ENCODE measurements at regions not wholly inside any gene's neighbourhood (a gene's known extent, or its start where the extent isn't known, plus 50 kb on each side); places are given as distances from the start of the nearest gene placed in this dataset.

GRCh38 chr13:61706899-61707298 lies 291.2 kb upstream of the PCDH20 start:
- Histone ChIP-seq H3K4me1 (ENCODE audit: control insufficient read depth, low read depth, low read length) (no peaks in the 10 kb centered on the region), H3K79me1 (ENCODE audit: low read length) (no peaks in the 10 kb centered on the region), H3K4me3 (ENCODE audit: low read length) (no peak overlapping the region), H3K4ac (ENCODE audit: low read depth, low read length) (no peak overlapping the region), H3K79me2 (ENCODE audit: control insufficient read depth, insufficient read depth, low read length) (no peaks in the 10 kb centered on the region), H3K36me3 (ENCODE audit: control insufficient read depth, insufficient read depth, low read length) (no peaks in the 10 kb centered on the region), H3K27ac (ENCODE audit: low read depth, low read length) (no peak overlapping the region), H3K23ac (ENCODE audit: low read length) (no peak overlapping the region), H2BK5ac (ENCODE audit: low read length) (no peak overlapping the region), H2BK15ac (replicated peaks; ENCODE audit: low read depth) (no peak overlapping the region), H3K9ac (ENCODE audit: low read length) (no peak overlapping the region), H3K27me3 (ENCODE audit: insufficient read depth, low read length, poor library complexity) (no peaks in the 10 kb centered on the region), H2AK5ac (ENCODE audit: low read length) (no peak overlapping the region), H3K18ac (ENCODE audit: low read length) (no peak overlapping the region), H4K8ac (ENCODE audit: low read depth, low read length) (no peak overlapping the region), H2BK120ac (ENCODE audit: low read depth, low read length) (no peak overlapping the region), H3K56ac (ENCODE audit: low read length) (no peak overlapping the region), H3K4me2 (ENCODE audit: low read length) (no peak overlapping the region), H4K5ac (ENCODE audit: low read length) (no peak overlapping the region)
- no CpG with 5 or more reads among the region's 2 CpGs for WGBS (ENCODE audit: extremely low coverage, insufficient coverage, low lambda C conversion rate)
- no peak for DNase-seq

- Histone ChIP-seq H2BK120ac (ENCODE audit: low read depth, low read length) (no peak overlapping the region), H3K27me3 (ENCODE audit: insufficient read depth, low read length, poor library complexity) (no peaks in the 10 kb centered on the region), H3K4ac (ENCODE audit: low read depth, low read length) (no peak overlapping the region), H3K27ac (ENCODE audit: low read depth, low read length) (no peak overlapping the region), H3K79me2 (ENCODE audit: control insufficient read depth, insufficient read depth, low read length) (no peaks in the 10 kb centered on the region), H3K4me3 (ENCODE audit: low read length) (no peak overlapping the region), H3K36me3 (ENCODE audit: control insufficient read depth, insufficient read depth, low read length) (no peaks in the 10 kb centered on the region), H4K5ac (ENCODE audit: low read length) (no peak overlapping the region), H3K4me2 (ENCODE audit: low read length) (no peak overlapping the region), H4K8ac (ENCODE audit: low read depth, low read length) (no peak overlapping the region), H3K4me1 (ENCODE audit: control insufficient read depth, low read depth, low read length) (no peaks in the 10 kb centered on the region), H2BK5ac (ENCODE audit: low read length) (no peak overlapping the region), H3K9ac (ENCODE audit: low read length) (no peak overlapping the region), H3K18ac (ENCODE audit: low read length) (no peak overlapping the region), H3K23ac (ENCODE audit: low read length) (no peak overlapping the region), H2AK5ac (ENCODE audit: low read length) (no peak overlapping the region), H2BK15ac (replicated peaks; ENCODE audit: low read depth) (no peak overlapping the region), H3K79me1 (ENCODE audit: low read length) (no peaks in the 10 kb centered on the region), H3K56ac (ENCODE audit: low read length) (no peak overlapping the region)
- no CpG with 5 or more reads among the region's 2 CpGs for WGBS (ENCODE audit: extremely low coverage, insufficient coverage, low lambda C conversion rate)
- DNase-seq = no peak
Measured at GRCh38 chr13:61700620-61701019, 285.0 kb upstream of the PCDH20 start.

- no peaks in the 10 kb centered on the region for H3K27me3 ChIP-seq (ENCODE audit: insufficient read depth, low read length, poor library complexity)
- no peak overlapping the region for H3K4me2 ChIP-seq (ENCODE audit: low read length)
- H3K4ac ChIP-seq (ENCODE audit: low read depth, low read length) = no peak overlapping the region
- H3K79me1 ChIP-seq (ENCODE audit: low read length) = no peaks in the 10 kb centered on the region
- no CpG with 5 or more reads among the region's 4 CpGs for WGBS (ENCODE audit: extremely low coverage, insufficient coverage, low lambda C conversion rate)
- H3K56ac ChIP-seq (ENCODE audit: low read length) = no peak overlapping the region
- no peak overlapping the region for H3K23ac ChIP-seq (ENCODE audit: low read length)
- H4K5ac ChIP-seq (ENCODE audit: low read length) = no peak overlapping the region
- no peaks in the 10 kb centered on the region for H3K79me2 ChIP-seq (ENCODE audit: control insufficient read depth, insufficient read depth, low read length)
- H3K36me3 ChIP-seq (ENCODE audit: control insufficient read depth, insufficient read depth, low read length) = no peaks in the 10 kb centered on the region
- H3K9ac ChIP-seq (ENCODE audit: low read length) = no peak overlapping the region
- H2BK120ac ChIP-seq (ENCODE audit: low read depth, low read length) = no peak overlapping the region
- no peak overlapping the region for H3K18ac ChIP-seq (ENCODE audit: low read length)
- no peak overlapping the region for H2BK15ac ChIP-seq (replicated peaks; ENCODE audit: low read depth)
- H2BK5ac ChIP-seq (ENCODE audit: low read length) = no peak overlapping the region
- H4K8ac ChIP-seq (ENCODE audit: low read depth, low read length) = no peak overlapping the region
- no peaks in the 10 kb centered on the region for H3K4me1 ChIP-seq (ENCODE audit: control insufficient read depth, low read depth, low read length)
- H3K4me3 ChIP-seq (ENCODE audit: low read length) = no peak overlapping the region
- no peak for DNase-seq
- H3K27ac ChIP-seq (ENCODE audit: low read depth, low read length) = no peak overlapping the region
- H2AK5ac ChIP-seq (ENCODE audit: low read length) = no peak overlapping the region
Measured at GRCh38 chr13:61700181-61700580, 284.5 kb upstream of the PCDH20 start.

GRCh38 chr13:61696676-61697075 lies 281.0 kb upstream of the PCDH20 start:
- H2BK5ac ChIP-seq (ENCODE audit: low read length) = no peak overlapping the region
- no CpG with 5 or more reads among the region's 5 CpGs for WGBS (ENCODE audit: extremely low coverage, insufficient coverage, low lambda C conversion rate)
- no peak overlapping the region for H3K23ac ChIP-seq (ENCODE audit: low read length)

GRCh38 chr13:61695147-61695546 lies 279.5 kb upstream of the PCDH20 start:
- no peak overlapping the region for H3K9ac ChIP-seq (ENCODE audit: low read length)
- H3K27me3 ChIP-seq (ENCODE audit: insufficient read depth, low read length, poor library complexity) = no peaks in the 10 kb centered on the region
- H3K18ac ChIP-seq (ENCODE audit: low read length) = no peak overlapping the region
- H3K4me2 ChIP-seq (ENCODE audit: low read length) = no peak overlapping the region
- H3K36me3 ChIP-seq (ENCODE audit: control insufficient read depth, insufficient read depth, low read length) = no peaks in the 10 kb centered on the region
- no peak overlapping the region for H3K4me3 ChIP-seq (ENCODE audit: low read length)
- no peak overlapping the region for H4K5ac ChIP-seq (ENCODE audit: low read length)
- WGBS (ENCODE audit: extremely low coverage, insufficient coverage, low lambda C conversion rate) = no CpG with 5 or more reads among the region's 2 CpGs
- H3K4ac ChIP-seq (ENCODE audit: low read depth, low read length) = no peak overlapping the region
- H4K8ac ChIP-seq (ENCODE audit: low read depth, low read length) = no peak overlapping the region
- H3K79me2 ChIP-seq (ENCODE audit: control insufficient read depth, insufficient read depth, low read length) = no peaks in the 10 kb centered on the region
- H3K79me1 ChIP-seq (ENCODE audit: low read length) = no peaks in the 10 kb centered on the region
- DNase-seq = no peak
- no peak overlapping the region for H2BK15ac ChIP-seq (replicated peaks; ENCODE audit: low read depth)
- H2AK5ac ChIP-seq (ENCODE audit: low read length) = no peak overlapping the region
- no peak overlapping the region for H2BK120ac ChIP-seq (ENCODE audit: low read depth, low read length)
- H3K56ac ChIP-seq (ENCODE audit: low read length) = no peak overlapping the region
- H2BK5ac ChIP-seq (ENCODE audit: low read length) = no peak overlapping the region
- H3K23ac ChIP-seq (ENCODE audit: low read length) = no peak overlapping the region
- H3K4me1 ChIP-seq (ENCODE audit: control insufficient read depth, low read depth, low read length) = no peaks in the 10 kb centered on the region
- H3K27ac ChIP-seq (ENCODE audit: low read depth, low read length) = no peak overlapping the region

More at GRCh38 chr13:61696676-61697075, 281.0 kb upstream of the PCDH20 start:
- Histone ChIP-seq H2BK15ac (replicated peaks; ENCODE audit: low read depth) (no peak overlapping the region), H3K4me2 (ENCODE audit: low read length) (no peak overlapping the region), H2AK5ac (ENCODE audit: low read length) (no peak overlapping the region), H3K4me1 (ENCODE audit: control insufficient read depth, low read depth, low read length) (no peaks in the 10 kb centered on the region), H2BK120ac (ENCODE audit: low read depth, low read length) (no peak overlapping the region), H3K4me3 (ENCODE audit: low read length) (no peak overlapping the region), H3K4ac (ENCODE audit: low read depth, low read length) (no peak overlapping the region), H3K79me2 (ENCODE audit: control insufficient read depth, insufficient read depth, low read length) (no peaks in the 10 kb centered on the region), H3K27ac (ENCODE audit: low read depth, low read length) (no peak overlapping the region), H3K9ac (ENCODE audit: low read length) (no peak overlapping the region), H4K5ac (ENCODE audit: low read length) (no peak overlapping the region), H4K8ac (ENCODE audit: low read depth, low read length) (no peak overlapping the region), H3K18ac (ENCODE audit: low read length) (no peak overlapping the region), H3K27me3 (ENCODE audit: insufficient read depth, low read length, poor library complexity) (no peaks in the 10 kb centered on the region), H3K36me3 (ENCODE audit: control insufficient read depth, insufficient read depth, low read length) (no peaks in the 10 kb centered on the region), H3K79me1 (ENCODE audit: low read length) (no peaks in the 10 kb centered on the region), H3K56ac (ENCODE audit: low read length) (no peak overlapping the region)
- no peak for DNase-seq

GRCh38 chr13:61692691-61693090 lies 277.0 kb upstream of the PCDH20 start:
- Histone ChIP-seq H3K9ac (ENCODE audit: low read length) (no peak overlapping the region), H3K23ac (ENCODE audit: low read length) (no peak overlapping the region), H3K4me1 (ENCODE audit: control insufficient read depth, low read depth, low read length) (no peaks in the 10 kb centered on the region), H3K79me2 (ENCODE audit: control insufficient read depth, insufficient read depth, low read length) (no peaks in the 10 kb centered on the region), H4K5ac (ENCODE audit: low read length) (no peak overlapping the region), H2BK5ac (ENCODE audit: low read length) (no peak overlapping the region), H3K4me2 (ENCODE audit: low read length) (no peak overlapping the region), H3K56ac (ENCODE audit: low read length) (no peak overlapping the region), H2BK15ac (replicated peaks; ENCODE audit: low read depth) (no peak overlapping the region), H3K4ac (ENCODE audit: low read depth, low read length) (no peak overlapping the region), H4K8ac (ENCODE audit: low read depth, low read length) (no peak overlapping the region), H3K4me3 (ENCODE audit: low read length) (no peak overlapping the region), H3K18ac (ENCODE audit: low read length) (no peak overlapping the region), H3K36me3 (ENCODE audit: control insufficient read depth, insufficient read depth, low read length) (no peaks in the 10 kb centered on the region), H2BK120ac (ENCODE audit: low read depth, low read length) (no peak overlapping the region), H2AK5ac (ENCODE audit: low read length) (no peak overlapping the region), H3K27me3 (ENCODE audit: insufficient read depth, low read length, poor library complexity) (no peaks in the 10 kb centered on the region), H3K79me1 (ENCODE audit: low read length) (no peaks in the 10 kb centered on the region), H3K27ac (ENCODE audit: low read depth, low read length) (no peak overlapping the region)
- no peak for DNase-seq
